IMR-90 (cell line): ENCODE measurements at regions not wholly inside any gene's neighbourhood (a gene's known extent, or its start where the extent isn't known, plus 50 kb on each side); places are given as distances from the start of the nearest gene placed in this dataset.

Source experiments
- ATAC-seq: fragments of 200-7000 bp; cut with Tn5 transposase; 2 replicates; pipeline ENCODE4 v1.9.1; 2020; ENCODE audit warnings: low read depth, mild to moderate bottlenecking, moderate library complexity
- BruUV-seq: library from RNA; stranded (reverse); fragments of 400-500 nt; replicated peaks from 2 replicates; lab custom pipeline; 2021; lab: Mats Ljungman, UMichigan
- CTCF ChIA-PET: fragments of 300-600 bp; formaldehyde crosslinking; extraction: SDS; loops from one replicate; lab custom pipeline; 2021; ENCODE audit warnings: antibody characterized with exemption; lab: Yijun Ruan, JAX
- POLR2A ChIA-PET: fragments of 300-600 bp; sonication (Branson Sonifier 250); formaldehyde crosslinking; loops from one replicate; lab custom pipeline; 2022; ENCODE audit warnings: antibody characterized with exemption; ENCODE audit not compliant: unreplicated experiment; lab: Charles Lee
- DNase-seq: peaks from one replicate; pipeline ENCODE4 v3.0.0; 2013
- H2AFZ ChIP-seq: replicated peaks from 2 replicates; pipeline ENCODE3; 2013; ENCODE audit warnings: low read length, mild to moderate bottlenecking; ENCODE audit not compliant: poor library complexity
- H2AK5ac ChIP-seq: 2 replicates; pipeline ENCODE4 v1.6.1; 2013; ENCODE audit warnings: low read depth, low read length, inconsistent platforms
- H2AK9ac ChIP-seq: replicated peaks from 2 replicates; pipeline ENCODE3; 2013; ENCODE audit warnings: mild to moderate bottlenecking, low read depth, low read length, moderate library complexity; ENCODE audit not compliant: poor library complexity
- H2BK120ac ChIP-seq: 2 replicates; pipeline ENCODE4 v1.6.1; 2013; ENCODE audit warnings: low read depth, low read length, inconsistent platforms
- H2BK15ac ChIP-seq: 3 replicates; pipeline ENCODE4 v1.6.1; 2013; ENCODE audit warnings: low read depth, low read length, inconsistent platforms
- H2BK20ac ChIP-seq: 2 replicates; pipeline ENCODE4 v1.6.1; 2013; ENCODE audit warnings: low read depth, mild to moderate bottlenecking, inconsistent platforms, low read length, moderate library complexity
- H2BK5ac ChIP-seq: 2 replicates; pipeline ENCODE4 v1.6.1; 2013; ENCODE audit warnings: mild to moderate bottlenecking, low read depth, low read length, inconsistent platforms; ENCODE audit not compliant: poor library complexity, severe bottlenecking
- H3K14ac ChIP-seq: replicated peaks from 2 replicates; pipeline ENCODE4 v1.6.1; 2013; ENCODE audit warnings: low read depth, low read length, inconsistent platforms
- H3K18ac ChIP-seq: 2 replicates; pipeline ENCODE4 v1.6.1; 2013; ENCODE audit warnings: low read depth, low read length, control low read depth
- H3K23ac ChIP-seq: 2 replicates; pipeline ENCODE4 v1.6.1; 2013; ENCODE audit warnings: low read depth, low read length, inconsistent platforms
- H3K27ac ChIP-seq: 2 replicates; pipeline ENCODE4 v1.5.1; 2013; ENCODE audit warnings: mild to moderate bottlenecking, control low read depth, low read length; ENCODE audit not compliant: insufficient read depth
- H3K27me3 ChIP-seq: 2 replicates; pipeline ENCODE4 v1.6.1; 2013; ENCODE audit warnings: low read length; ENCODE audit not compliant: control insufficient read depth, insufficient read depth
- H3K36me3 ChIP-seq: 2 replicates; pipeline ENCODE4 v1.6.1; 2013; ENCODE audit warnings: low read length, mixed read lengths; ENCODE audit not compliant: control insufficient read depth, insufficient read depth
- H3K4ac ChIP-seq: 2 replicates; pipeline ENCODE4 v1.6.1; 2013; ENCODE audit warnings: low read depth, low read length, inconsistent platforms
- H3K4me1 ChIP-seq: 2 replicates; pipeline ENCODE4 v1.6.1; 2013; ENCODE audit warnings: low read length, mixed read lengths; ENCODE audit not compliant: control insufficient read depth, insufficient read depth
- H3K4me2 ChIP-seq: 2 replicates; pipeline ENCODE4 v1.6.1; 2013; ENCODE audit warnings: low read depth, mild to moderate bottlenecking, control low read depth, low read length, moderate library complexity
- H3K4me3 ChIP-seq: 2 replicates; pipeline ENCODE4 v1.5.1; 2013; ENCODE audit warnings: low read depth, mild to moderate bottlenecking, control low read depth, low read length, moderate library complexity; ENCODE audit not compliant: insufficient read depth
- H3K56ac ChIP-seq: 2 replicates; pipeline ENCODE4 v1.6.1; 2013; ENCODE audit warnings: low read length, inconsistent platforms; ENCODE audit not compliant: insufficient read depth; ENCODE audit errors: extremely low read depth
- H3K79me1 ChIP-seq, 2 experiments: 2 replicates each; pipeline ENCODE4 v1.6.1; 2013; ENCODE audit warnings: low read length in 2 of 2, inconsistent platforms in 1 of 2, low read depth in 1 of 2
- H3K9ac ChIP-seq: 2 replicates; pipeline ENCODE4 v1.6.1; 2013; ENCODE audit warnings: low read depth, low read length, control low read depth
- H3K9me1 ChIP-seq: 2 replicates; pipeline ENCODE4 v1.6.1; 2013; ENCODE audit warnings: low read length, inconsistent platforms; ENCODE audit not compliant: insufficient read depth
- H3K9me3 ChIP-seq: 2 replicates; pipeline ENCODE4 v1.6.1; 2013; ENCODE audit warnings: low read length; ENCODE audit not compliant: control insufficient read depth, insufficient read depth
- H4K20me1 ChIP-seq: 2 replicates; pipeline ENCODE4 v1.6.1; 2013; ENCODE audit warnings: low read length, inconsistent platforms; ENCODE audit not compliant: insufficient read depth
- H4K5ac ChIP-seq: 2 replicates; pipeline ENCODE4 v1.6.1; 2013; ENCODE audit warnings: mild to moderate bottlenecking, low read depth, low read length, control low read depth
- H4K8ac ChIP-seq, 2 experiments: 2 replicates each; pipeline ENCODE4 v1.6.1; 2013; ENCODE audit warnings: low read depth in 2 of 2, low read length in 2 of 2, control low read depth in 1 of 2, inconsistent platforms in 1 of 2
- H4K91ac ChIP-seq: 2 replicates; pipeline ENCODE4 v1.6.1; 2013; ENCODE audit warnings: low read depth, low read length, inconsistent platforms; ENCODE audit not compliant: insufficient read depth
- BHLHE40 ChIP-seq: fragments of 150-350 bp; IDR thresholded peaks from 2 replicates; pipeline ENCODE4 v1.6.1; 2016; ENCODE audit warnings: mild to moderate bottlenecking, low read depth, low read length
- CEBPB ChIP-seq: IDR thresholded peaks from 2 replicates; pipeline ENCODE4 v1.6.1; 2012; ENCODE audit warnings: low read depth, low read length, improper control_type of control experiment
- ELK1 ChIP-seq: fragments of 150-350 bp; IDR thresholded peaks from 2 replicates; pipeline ENCODE4 v1.6.1; 2016; ENCODE audit warnings: low read depth, mild to moderate bottlenecking, low read length, moderate library complexity, borderline replicate concordance
- MAFK ChIP-seq: IDR thresholded peaks from 2 replicates; pipeline ENCODE4 v1.6.1; 2012; ENCODE audit warnings: low read depth, low read length, improper control_type of control experiment
- MAZ ChIP-seq: IDR thresholded peaks from 2 replicates; pipeline ENCODE4 v1.6.1; 2012; ENCODE audit warnings: low read depth, mild to moderate bottlenecking, low read length, improper control_type of control experiment, moderate library complexity, borderline replicate concordance
- MXI1 ChIP-seq: IDR thresholded peaks from 2 replicates; pipeline ENCODE4 v1.6.1; 2012; ENCODE audit warnings: low read depth, mild to moderate bottlenecking, low read length, moderate library complexity, borderline replicate concordance
- NFE2L2 ChIP-seq: fragments of 150-350 bp; IDR thresholded peaks from 2 replicates; pipeline ENCODE4 v1.6.1; 2016; ENCODE audit warnings: low read depth, mild to moderate bottlenecking, low read length
- POLR2A ChIP-seq: IDR thresholded peaks from 2 replicates; pipeline ENCODE4 v1.6.1; 2012; ENCODE audit warnings: mild to moderate bottlenecking, low read depth, low read length
- RAD21 ChIP-seq: IDR thresholded peaks from 2 replicates; pipeline ENCODE4 v1.6.1; 2012; ENCODE audit warnings: low read length, improper control_type of control experiment
- RCOR1 ChIP-seq: IDR thresholded peaks from 2 replicates; pipeline ENCODE4 v1.6.1; 2012; ENCODE audit warnings: mild to moderate bottlenecking, low read length, improper control_type of control experiment; ENCODE audit not compliant: insufficient replicate concordance
- RFX5 ChIP-seq: IDR thresholded peaks from 2 replicates; pipeline ENCODE4 v1.8.0; 2012; ENCODE audit warnings: low read depth, mild to moderate bottlenecking, low read length, moderate library complexity
- WGBS, 2 experiments: methylation state at CpG; one replicate each; pipeline versions ENCODE4 v1.1.5 to v1.1.7; 2013; ENCODE audit warnings: missing lambda C conversion rate in 2 of 2; ENCODE audit not compliant: insufficient read length in 1 of 2; ENCODE audit errors: extremely low coverage in 2 of 2; 5-methylcytosine and 5-hydroxymethylcytosine counted together
- dilution Hi-C: fragments of 300-500 bp; cut with HindIII; formaldehyde crosslinking; loops from one replicate; pipeline ENCODE4 v1.14.3; 2018; ENCODE audit warnings: low sequenced_read_pairs; ENCODE audit not compliant: unreplicated experiment
- in situ Hi-C: fragments of 300-500 bp; cut with MboI; formaldehyde crosslinking; loops from 3 replicates; pipeline ENCODE4 v1.14.3; 2019; ENCODE audit warnings: low sequenced_read_pairs, inconsistent platforms, mixed read lengths
- intact Hi-C: fragments of 100-400 bp; cut with micrococcal nuclease; formaldehyde crosslinking; loops from 2 replicates; pipeline ENCODE4 v1.10.0; 2022
- TF ChIP-seq, protein P1 (sequence below): fragments of 150-350 bp; IDR thresholded peaks from 2 replicates; pipeline ENCODE4 v1.6.1; 2017; ENCODE audit warnings: mild to moderate bottlenecking, antibody characterized with exemption, low read length, low read depth

GRCh38 chr4:117577686-117578311 is 456.5 kb upstream of the NDST3 start:
- in situ Hi-C loops (no loop called here), dilution Hi-C loops (no loop called here), intact Hi-C loops (no loop called here)
- no peak overlapping the region for H3K4me3 ChIP-seq
- no peak overlapping the region for H3K27ac ChIP-seq
- no peaks in the 10 kb centered on the region for H3K4me1 ChIP-seq
- H3K9ac ChIP-seq = no peak overlapping the region
- H3K18ac ChIP-seq = no peak overlapping the region
- no peaks in the 10 kb centered on the region for H3K9me1 ChIP-seq
- H4K8ac ChIP-seq = no peak overlapping the region
- no peak overlapping the region for H2BK5ac ChIP-seq
- H3K9me3 ChIP-seq = no peaks in the 10 kb centered on the region
- H2AK5ac ChIP-seq = no peak overlapping the region
- no peaks in the 10 kb centered on the region for H4K20me1 ChIP-seq
- no TSS peak for BruUV-seq
- POLR2A ChIA-PET = interaction anchor here (0.5 kb wide), 1 partner anchor 295 kb away, joined by 5 read pairs; no protein-coding TSS in a partner anchor
- no peak overlapping the region for H4K91ac ChIP-seq
- H3K4me2 ChIP-seq = no peak overlapping the region
- WGBS, 2 experiments = no CpG with 5 or more reads among the region's 2 CpGs
- H2BK20ac ChIP-seq = no peak overlapping the region
- ATAC-seq (no peak), DNase-seq (no peak)
- TF ChIP-seq, protein P1, sequence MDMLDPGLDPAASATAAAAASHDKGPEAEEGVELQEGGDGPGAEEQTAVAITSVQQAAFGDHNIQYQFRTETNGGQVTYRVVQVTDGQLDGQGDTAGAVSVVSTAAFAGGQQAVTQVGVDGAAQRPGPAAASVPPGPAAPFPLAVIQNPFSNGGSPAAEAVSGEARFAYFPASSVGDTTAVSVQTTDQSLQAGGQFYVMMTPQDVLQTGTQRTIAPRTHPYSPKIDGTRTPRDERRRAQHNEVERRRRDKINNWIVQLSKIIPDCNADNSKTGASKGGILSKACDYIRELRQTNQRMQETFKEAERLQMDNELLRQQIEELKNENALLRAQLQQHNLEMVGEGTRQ = no peak
- TF ChIP-seq MXI1 (no peak), RFX5 (no peak), RAD21 (no peak), CEBPB (no peak), RCOR1 (no peak), ELK1 (no peak), NFE2L2 (no peak), POLR2A (no peak), BHLHE40 (no peak), MAZ (no peak), MAFK (no peak)
- no peak overlapping the region for H3K4ac ChIP-seq
- H2AFZ ChIP-seq = no peak overlapping the region
- H3K27me3 ChIP-seq = no peaks in the 10 kb centered on the region
- no peak overlapping the region for H2AK9ac ChIP-seq
- no peak overlapping the region for H2BK15ac ChIP-seq
- no peak overlapping the region for H3K23ac ChIP-seq
- no peak overlapping the region for H3K14ac ChIP-seq
- no peaks in the 10 kb centered on the region for H3K79me1 ChIP-seq
- H2BK120ac ChIP-seq = no peak overlapping the region
- no peaks in the 10 kb centered on the region for H3K36me3 ChIP-seq
- H3K56ac ChIP-seq = no peak overlapping the region
- CTCF ChIA-PET = no interaction called here
- H4K5ac ChIP-seq = no peak overlapping the region
